IMR-90 (cell line): ENCODE measurements at regions not wholly inside any gene's neighbourhood (a gene's known extent, or its start where the extent isn't known, plus 50 kb on each side); places are given as distances from the start of the nearest gene placed in this dataset.

Experiments
- ATAC-seq: fragments of 200-7000 bp; cut with Tn5 transposase; 2 replicates; pipeline ENCODE4 v1.9.1; 2020; ENCODE audit warnings: low read depth, mild to moderate bottlenecking, moderate library complexity
- BruUV-seq: library from RNA; stranded (reverse); fragments of 400-500 nt; replicated peaks from 2 replicates; lab custom pipeline; 2021; lab: Mats Ljungman, UMichigan
- CTCF ChIA-PET: fragments of 300-600 bp; formaldehyde crosslinking; extraction: SDS; loops from one replicate; lab custom pipeline; 2021; ENCODE audit warnings: antibody characterized with exemption; lab: Yijun Ruan, JAX
- POLR2A ChIA-PET: fragments of 300-600 bp; sonication (Branson Sonifier 250); formaldehyde crosslinking; loops from one replicate; lab custom pipeline; 2022; ENCODE audit warnings: antibody characterized with exemption; ENCODE audit not compliant: unreplicated experiment; lab: Charles Lee
- DNase-seq: peaks from one replicate; pipeline ENCODE4 v3.0.0; 2013
- H2AFZ ChIP-seq: replicated peaks from 2 replicates; pipeline ENCODE3; 2013; ENCODE audit warnings: low read length, mild to moderate bottlenecking; ENCODE audit not compliant: poor library complexity
- H2AK5ac ChIP-seq: 2 replicates; pipeline ENCODE4 v1.6.1; 2013; ENCODE audit warnings: low read depth, low read length, inconsistent platforms
- H2AK9ac ChIP-seq: replicated peaks from 2 replicates; pipeline ENCODE3; 2013; ENCODE audit warnings: mild to moderate bottlenecking, low read depth, low read length, moderate library complexity; ENCODE audit not compliant: poor library complexity
- H2BK120ac ChIP-seq: 2 replicates; pipeline ENCODE4 v1.6.1; 2013; ENCODE audit warnings: low read depth, low read length, inconsistent platforms
- H2BK15ac ChIP-seq: 3 replicates; pipeline ENCODE4 v1.6.1; 2013; ENCODE audit warnings: low read depth, low read length, inconsistent platforms
- H2BK20ac ChIP-seq: 2 replicates; pipeline ENCODE4 v1.6.1; 2013; ENCODE audit warnings: low read depth, mild to moderate bottlenecking, inconsistent platforms, low read length, moderate library complexity
- H2BK5ac ChIP-seq: 2 replicates; pipeline ENCODE4 v1.6.1; 2013; ENCODE audit warnings: mild to moderate bottlenecking, low read depth, low read length, inconsistent platforms; ENCODE audit not compliant: poor library complexity, severe bottlenecking
- H3K14ac ChIP-seq: replicated peaks from 2 replicates; pipeline ENCODE4 v1.6.1; 2013; ENCODE audit warnings: low read depth, low read length, inconsistent platforms
- H3K18ac ChIP-seq: 2 replicates; pipeline ENCODE4 v1.6.1; 2013; ENCODE audit warnings: low read depth, low read length, control low read depth
- H3K23ac ChIP-seq: 2 replicates; pipeline ENCODE4 v1.6.1; 2013; ENCODE audit warnings: low read depth, low read length, inconsistent platforms
- H3K27ac ChIP-seq: 2 replicates; pipeline ENCODE4 v1.5.1; 2013; ENCODE audit warnings: mild to moderate bottlenecking, control low read depth, low read length; ENCODE audit not compliant: insufficient read depth
- H3K27me3 ChIP-seq: 2 replicates; pipeline ENCODE4 v1.6.1; 2013; ENCODE audit warnings: low read length; ENCODE audit not compliant: control insufficient read depth, insufficient read depth
- H3K36me3 ChIP-seq: 2 replicates; pipeline ENCODE4 v1.6.1; 2013; ENCODE audit warnings: low read length, mixed read lengths; ENCODE audit not compliant: control insufficient read depth, insufficient read depth
- H3K4ac ChIP-seq: 2 replicates; pipeline ENCODE4 v1.6.1; 2013; ENCODE audit warnings: low read depth, low read length, inconsistent platforms
- H3K4me1 ChIP-seq: 2 replicates; pipeline ENCODE4 v1.6.1; 2013; ENCODE audit warnings: low read length, mixed read lengths; ENCODE audit not compliant: control insufficient read depth, insufficient read depth
- H3K4me2 ChIP-seq: 2 replicates; pipeline ENCODE4 v1.6.1; 2013; ENCODE audit warnings: low read depth, mild to moderate bottlenecking, control low read depth, low read length, moderate library complexity
- H3K4me3 ChIP-seq: 2 replicates; pipeline ENCODE4 v1.5.1; 2013; ENCODE audit warnings: low read depth, mild to moderate bottlenecking, control low read depth, low read length, moderate library complexity; ENCODE audit not compliant: insufficient read depth
- H3K56ac ChIP-seq: 2 replicates; pipeline ENCODE4 v1.6.1; 2013; ENCODE audit warnings: low read length, inconsistent platforms; ENCODE audit not compliant: insufficient read depth; ENCODE audit errors: extremely low read depth
- H3K79me1 ChIP-seq, 2 experiments: 2 replicates each; pipeline ENCODE4 v1.6.1; 2013; ENCODE audit warnings: low read length in 2 of 2, inconsistent platforms in 1 of 2, low read depth in 1 of 2
- H3K9ac ChIP-seq: 2 replicates; pipeline ENCODE4 v1.6.1; 2013; ENCODE audit warnings: low read depth, low read length, control low read depth
- H3K9me1 ChIP-seq: 2 replicates; pipeline ENCODE4 v1.6.1; 2013; ENCODE audit warnings: low read length, inconsistent platforms; ENCODE audit not compliant: insufficient read depth
- H3K9me3 ChIP-seq: 2 replicates; pipeline ENCODE4 v1.6.1; 2013; ENCODE audit warnings: low read length; ENCODE audit not compliant: control insufficient read depth, insufficient read depth
- H4K20me1 ChIP-seq: 2 replicates; pipeline ENCODE4 v1.6.1; 2013; ENCODE audit warnings: low read length, inconsistent platforms; ENCODE audit not compliant: insufficient read depth
- H4K5ac ChIP-seq: 2 replicates; pipeline ENCODE4 v1.6.1; 2013; ENCODE audit warnings: mild to moderate bottlenecking, low read depth, low read length, control low read depth
- H4K8ac ChIP-seq, 2 experiments: 2 replicates each; pipeline ENCODE4 v1.6.1; 2013; ENCODE audit warnings: low read depth in 2 of 2, low read length in 2 of 2, control low read depth in 1 of 2, inconsistent platforms in 1 of 2
- H4K91ac ChIP-seq: 2 replicates; pipeline ENCODE4 v1.6.1; 2013; ENCODE audit warnings: low read depth, low read length, inconsistent platforms; ENCODE audit not compliant: insufficient read depth
- CEBPB ChIP-seq: IDR thresholded peaks from 2 replicates; pipeline ENCODE4 v1.6.1; 2012; ENCODE audit warnings: low read depth, low read length, improper control_type of control experiment
- CHD1 ChIP-seq: IDR thresholded peaks from 2 replicates; pipeline ENCODE4 v1.6.1; 2012; ENCODE audit warnings: low read depth, low read length, improper control_type of control experiment
- CTCF ChIP-seq: conservative IDR thresholded peaks from 2 replicates; pipeline ENCODE4 v1.5.1; 2012; ENCODE audit warnings: mild to moderate bottlenecking, low read depth, low read length, improper control_type of control experiment
- ELK1 ChIP-seq: fragments of 150-350 bp; IDR thresholded peaks from 2 replicates; pipeline ENCODE4 v1.6.1; 2016; ENCODE audit warnings: low read depth, mild to moderate bottlenecking, low read length, moderate library complexity, borderline replicate concordance
- FOS ChIP-seq: fragments of 150-350 bp; IDR thresholded peaks from 2 replicates; pipeline ENCODE4 v1.6.1; 2016; ENCODE audit warnings: low read depth, low read length
- MAZ ChIP-seq: IDR thresholded peaks from 2 replicates; pipeline ENCODE4 v1.6.1; 2012; ENCODE audit warnings: low read depth, mild to moderate bottlenecking, low read length, improper control_type of control experiment, moderate library complexity, borderline replicate concordance
- MXI1 ChIP-seq: IDR thresholded peaks from 2 replicates; pipeline ENCODE4 v1.6.1; 2012; ENCODE audit warnings: low read depth, mild to moderate bottlenecking, low read length, moderate library complexity, borderline replicate concordance
- NFE2L2 ChIP-seq: fragments of 150-350 bp; IDR thresholded peaks from 2 replicates; pipeline ENCODE4 v1.6.1; 2016; ENCODE audit warnings: low read depth, mild to moderate bottlenecking, low read length
- POLR2A ChIP-seq: IDR thresholded peaks from 2 replicates; pipeline ENCODE4 v1.6.1; 2012; ENCODE audit warnings: mild to moderate bottlenecking, low read depth, low read length
- RAD21 ChIP-seq: IDR thresholded peaks from 2 replicates; pipeline ENCODE4 v1.6.1; 2012; ENCODE audit warnings: low read length, improper control_type of control experiment
- RCOR1 ChIP-seq: IDR thresholded peaks from 2 replicates; pipeline ENCODE4 v1.6.1; 2012; ENCODE audit warnings: mild to moderate bottlenecking, low read length, improper control_type of control experiment; ENCODE audit not compliant: insufficient replicate concordance
- RFX5 ChIP-seq: IDR thresholded peaks from 2 replicates; pipeline ENCODE4 v1.8.0; 2012; ENCODE audit warnings: low read depth, mild to moderate bottlenecking, low read length, moderate library complexity
- SMC3 ChIP-seq: fragments of 150-350 bp; IDR thresholded peaks from 2 replicates; pipeline ENCODE4 v1.6.1; 2016; ENCODE audit warnings: low read depth, mild to moderate bottlenecking, antibody characterized with exemption, low read length, moderate library complexity
- dilution Hi-C: fragments of 300-500 bp; cut with HindIII; formaldehyde crosslinking; loops from one replicate; pipeline ENCODE4 v1.14.3; 2018; ENCODE audit warnings: low sequenced_read_pairs; ENCODE audit not compliant: unreplicated experiment
- in situ Hi-C: fragments of 300-500 bp; cut with MboI; formaldehyde crosslinking; loops from 3 replicates; pipeline ENCODE4 v1.14.3; 2019; ENCODE audit warnings: low sequenced_read_pairs, inconsistent platforms, mixed read lengths
- intact Hi-C: fragments of 100-400 bp; cut with micrococcal nuclease; formaldehyde crosslinking; loops from 2 replicates; pipeline ENCODE4 v1.10.0; 2022

GRCh38 chr12:73125148-73125547 lies 853.0 kb downstream of the TRHDE start:
- Histone ChIP-seq H2AFZ (no peak overlapping the region), H3K27me3 (no peaks in the 10 kb centered on the region), H3K9me3 (no peaks in the 10 kb centered on the region), H3K4me1 (no peaks in the 10 kb centered on the region), H3K4ac (no peak overlapping the region), H3K14ac (no peak overlapping the region), H3K4me2 (no peak overlapping the region), H4K5ac (no peak overlapping the region), H3K18ac (no peak overlapping the region), H2AK5ac (no peak overlapping the region), H3K56ac (no peak overlapping the region), H2BK5ac (no peak overlapping the region), H3K9me1 (no peaks in the 10 kb centered on the region), H3K36me3 (no peaks in the 10 kb centered on the region), H4K8ac (no peak overlapping the region), H3K9ac (no peak overlapping the region), H2BK120ac (no peak overlapping the region), H3K27ac (no peak overlapping the region), H4K20me1 (no peaks in the 10 kb centered on the region), H2AK9ac (no peak overlapping the region), H4K91ac (no peak overlapping the region), H3K23ac (no peak overlapping the region), H2BK15ac (no peak overlapping the region), H3K79me1 (no peaks in the 10 kb centered on the region), H2BK20ac (no peak overlapping the region), H3K4me3 (no peak overlapping the region)
- dilution Hi-C loops (no loop called here), intact Hi-C loops (no loop called here), in situ Hi-C loops (no loop called here)
- POLR2A ChIA-PET: no interaction called here
- DNase-seq (no peak), ATAC-seq (no peak)
- BruUV-seq: no TSS peak
- CTCF ChIA-PET: no interaction called here
- TF ChIP-seq RAD21 (no peak), ELK1 (no peak), MAZ (no peak), CTCF (no peak), POLR2A (no peak), RCOR1 (no peak), RFX5 (no peak), MXI1 (no peak), CEBPB (no peak), FOS (no peak), NFE2L2 (no peak), CHD1 (no peak), SMC3 (no peak)
